Retinal pigment epithelial cell (primary cell): ENCODE measurements at regions not wholly inside any gene's neighbourhood (a gene's known extent, or its start where the extent isn't known, plus 50 kb on each side); places are given as distances from the start of the nearest gene placed in this dataset.
"Not testable (repeated sequence)": the region's sequence is repeated elsewhere in the genome, so short reads cannot be mapped to it uniquely, and the experiment has no call there.

ENCODE experiments used
- DNase-seq: peaks from one replicate; pipeline ENCODE4 v3.0.0-alpha.2; 2010; ENCODE audit warnings: low read depth
- H3K4me3 ChIP-seq: 2 replicates; pipeline ENCODE4 v1.5.1; 2011; ENCODE audit warnings: mild to moderate bottlenecking, low read length, control low read depth, moderate library complexity
- CTCF ChIP-seq: conservative IDR thresholded peaks from 2 replicates; pipeline ENCODE4 v1.5.1; 2011; ENCODE audit warnings: low read depth, low read length, control low read depth, inconsistent platforms

GRCh38 chr13:109981000-109981399 lies 194.6 kb upstream of the IRS2 start:
- no peak for TF ChIP-seq CTCF
- DNase-seq: no peak

GRCh38 chr13:109979676-109980075 lies 193.3 kb upstream of the IRS2 start:
- not testable (repeated sequence) for DNase-seq, H3K4me3 ChIP-seq

More at GRCh38 chr13:109981000-109981399, 194.6 kb upstream of the IRS2 start:
- no peak overlapping the region for H3K4me3 ChIP-seq

- no peak for TF ChIP-seq CTCF
- DNase-seq: no peak
- H3K4me3 ChIP-seq: no peak overlapping the region
These were observed 192.8 kb upstream of the IRS2 start for GRCh38 chr13:109979228-109979627.

GRCh38 chr13:109977212-109977968 lies 191.0 kb upstream of the IRS2 start:
- no peak for TF ChIP-seq CTCF
- no peak for DNase-seq
- no peak overlapping the region for H3K4me3 ChIP-seq

GRCh38 chr13:109976206-109976997 lies 190.0 kb upstream of the IRS2 start:
- no peak for DNase-seq
- TF ChIP-seq CTCF: no peak
- H3K4me3 ChIP-seq: no peak overlapping the region

- H3K4me3 ChIP-seq: no peak overlapping the region
- no peak for DNase-seq
- TF ChIP-seq CTCF: no peak
These were observed 188.0 kb upstream of the IRS2 start for GRCh38 chr13:109974354-109974753.

- no peak overlapping the region for H3K4me3 ChIP-seq
- DNase-seq: no peak
- no peak for TF ChIP-seq CTCF
These were observed 186.9 kb upstream of the IRS2 start for GRCh38 chr13:109973279-109973678.
